ENCODE measurements at regions not wholly inside any gene's neighbourhood (a gene's known extent, or its start where the extent isn't known, plus 50 kb on each side); places are given as distances from the start of the nearest gene placed in this dataset.
"Not testable (repeated sequence)": the region's sequence is repeated elsewhere in the genome, so short reads cannot be mapped to it uniquely, and the experiment has no call there.

- no peak for DNase-seq
These were observed 51.3 kb upstream of the BOD1 start for GRCh38 chr5:173667702-173668101.

GRCh38 chr5:173668245-173668800 lies 51.9 kb upstream of the BOD1 start:
- DNase-seq: no peak

- DNase-seq: no peak
These were observed 52.5 kb upstream of the BOD1 start for GRCh38 chr5:173668910-173669309.

GRCh38 chr5:173669483-173669882 lies 53.0 kb upstream of the BOD1 start:
- no peak for DNase-seq

- no peak for DNase-seq
These were observed 53.7 kb upstream of the BOD1 start for GRCh38 chr5:173670130-173670651.

- no peak for DNase-seq
These were observed 54.3 kb upstream of the BOD1 start for GRCh38 chr5:173670791-173671120.

GRCh38 chr5:173671121-173671949 lies 54.9 kb upstream of the BOD1 start:
- DNase-seq: no peak

GRCh38 chr5:173672166-173672565 lies 55.7 kb upstream of the BOD1 start:
- DNase-seq: no peak

- DNase-seq: no peak
These were observed 56.4 kb upstream of the BOD1 start for GRCh38 chr5:173672891-173673290.

GRCh38 chr5:173673295-173674101 lies 57.0 kb upstream of the BOD1 start:
- DNase-seq: no peak

GRCh38 chr5:173675287-173675996 lies 59.0 kb upstream of the BOD1 start:
- no peak for DNase-seq

GRCh38 chr5:173676375-173676774 lies 59.9 kb upstream of the BOD1 start:
- no peak for DNase-seq

GRCh38 chr5:173677125-173677672 lies 60.7 kb upstream of the BOD1 start:
- no peak for DNase-seq

GRCh38 chr5:173679909-173680630 lies 63.6 kb upstream of the BOD1 start:
- no peak for DNase-seq

- DNase-seq: no peak
These were observed 64.3 kb upstream of the BOD1 start for GRCh38 chr5:173680660-173681242.

GRCh38 chr5:173682313-173682712 lies 65.9 kb upstream of the BOD1 start:
- no peak for DNase-seq

GRCh38 chr5:173684535-173684934 lies 68.1 kb upstream of the BOD1 start:
- not testable (repeated sequence) for DNase-seq

- no peak for DNase-seq
These were observed 70.5 kb upstream of the BOD1 start for GRCh38 chr5:173686950-173687349.

GRCh38 chr5:173688703-173689102 lies 72.3 kb upstream of the BOD1 start:
- no peak for DNase-seq

- no peak for DNase-seq
These were observed 72.8 kb upstream of the BOD1 start for GRCh38 chr5:173689171-173689736.

- no peak for DNase-seq
These were observed 73.4 kb upstream of the BOD1 start for GRCh38 chr5:173689737-173690360.

Data from SW 1271 (cell line).